ENCODE measurements at regions not wholly inside any gene's neighbourhood (a gene's known extent, or its start where the extent isn't known, plus 50 kb on each side); places are given as distances from the start of the nearest gene placed in this dataset.

GRCh38 chr9:115240676-115241075 is 122.7 kb upstream of the TNC start:
- TF ChIP-seq CTCF (IDR thresholded peaks at IDR 0.05), result no peak
- no peak for TF ChIP-seq ZFX (IDR thresholded peaks at IDR 0.05; ENCODE audit: borderline replicate concordance)

All from 22Rv1 (cell line).